Hippocampal formation (tissue), 2 donors: ENCODE measurements at regions not wholly inside any gene's neighbourhood (a gene's known extent, or its start where the extent isn't known, plus 50 kb on each side); places are given as distances from the start of the nearest gene placed in this dataset.

ENCODE experiments used
- DNase-seq, 2 donors: peaks; one replicate each; lab custom pipeline; 2025; lab: John Stamatoyannopoulos, UW

DNA sequence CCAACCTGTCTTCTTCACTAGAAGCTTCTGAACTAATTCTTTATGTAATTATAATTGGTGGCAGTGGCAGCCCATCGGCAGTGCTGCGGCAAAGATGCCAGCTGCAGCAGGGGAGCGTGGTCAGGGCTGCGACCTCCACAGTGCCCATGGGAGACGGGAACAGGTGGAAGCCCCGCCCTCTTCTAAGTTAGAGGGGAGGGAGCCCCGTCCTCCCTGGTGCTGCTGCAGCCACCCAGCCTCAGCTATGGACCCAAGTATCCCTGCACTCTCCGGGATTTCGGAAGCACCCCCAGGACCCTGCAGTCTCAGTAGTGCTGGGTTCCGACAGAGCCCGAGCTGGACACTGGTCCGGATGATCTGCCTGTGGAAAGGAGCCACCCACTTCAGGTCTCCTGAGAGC, 117.0 kb upstream of the MBL2 start:
- no peak for DNase-seq

GRCh38 chr10:52883996-52884871, 111.7 kb upstream of the MBL2 start:
- DNase-seq, result peak; percentile 14 to 62

DNA sequence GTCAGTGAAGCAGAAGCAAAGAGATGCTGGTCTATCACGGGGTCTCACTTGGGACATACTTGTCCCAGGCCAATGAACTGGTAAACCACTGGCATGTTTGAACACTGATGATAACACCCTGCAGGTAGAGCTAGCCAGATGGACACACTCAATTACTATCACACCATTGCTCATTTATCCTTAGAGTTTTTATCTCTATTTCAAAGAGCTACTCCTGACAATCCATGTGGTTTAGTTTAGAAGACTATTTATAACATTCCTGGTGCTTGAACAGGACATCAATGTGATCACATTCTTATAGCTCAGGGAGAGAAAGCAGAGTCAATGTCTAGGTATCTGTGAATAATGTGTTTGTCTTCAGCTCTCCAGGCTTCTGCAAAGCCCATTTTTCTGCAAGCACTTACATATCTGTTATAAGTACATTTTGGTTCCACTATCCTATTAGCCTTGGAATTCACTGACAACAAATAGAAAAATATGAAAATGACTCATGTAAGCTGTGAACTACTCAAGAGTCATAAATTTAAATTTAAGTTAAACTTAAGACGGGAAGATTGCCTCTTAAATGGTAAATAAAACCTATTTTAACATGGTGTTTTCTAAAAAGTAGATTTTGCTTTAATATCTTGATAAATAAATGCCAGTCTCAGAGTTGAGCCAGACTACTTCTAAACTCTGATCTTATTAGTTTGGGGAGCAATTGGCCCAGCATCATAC, 106.7 kb upstream of the MBL2 start:
- no peak for DNase-seq

DNA sequence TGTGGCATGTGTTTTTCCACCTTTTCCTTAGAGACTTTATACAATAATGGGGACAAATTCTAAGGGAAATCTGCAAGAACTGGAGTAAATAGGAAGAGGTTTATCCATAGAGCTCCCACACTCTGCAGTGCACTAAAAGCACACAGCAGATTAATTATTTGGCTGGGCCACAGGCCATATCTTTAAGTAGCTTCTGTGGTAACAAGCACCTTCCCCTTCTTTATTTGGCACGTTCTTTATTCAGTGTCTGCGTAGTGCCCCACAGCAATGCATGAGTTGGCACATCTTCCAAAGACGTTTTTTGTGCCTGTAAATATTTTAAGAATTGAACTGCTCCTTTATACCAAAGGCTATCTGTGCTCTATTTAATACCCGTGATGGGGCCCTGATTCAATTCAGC, 104.9 kb upstream of the MBL2 start:
- no peak for DNase-seq

DNA sequence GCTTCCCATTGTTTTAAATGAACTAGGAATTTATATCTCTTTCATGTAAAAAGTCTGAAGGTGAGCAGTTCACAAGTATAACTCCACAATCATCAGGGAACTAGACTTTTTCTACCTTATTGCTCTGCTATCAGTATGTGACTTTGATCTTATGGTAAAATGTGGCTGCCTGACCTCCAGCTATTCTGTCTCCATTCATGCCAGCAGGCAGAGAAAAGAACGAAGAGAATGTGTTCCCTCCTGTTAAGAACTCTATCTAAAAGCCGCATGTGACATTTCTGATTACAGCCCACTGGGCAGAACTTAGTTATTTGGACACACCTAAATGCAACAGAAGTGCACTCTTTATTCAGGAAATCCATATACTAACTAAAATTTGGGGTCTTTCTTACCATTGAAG, 102.8 kb upstream of the MBL2 start:
- DNase-seq, result no peak

- no peak for DNase-seq
Measured at GRCh38 chr10:52874581-52874980, 102.0 kb upstream of the MBL2 start.

DNA sequence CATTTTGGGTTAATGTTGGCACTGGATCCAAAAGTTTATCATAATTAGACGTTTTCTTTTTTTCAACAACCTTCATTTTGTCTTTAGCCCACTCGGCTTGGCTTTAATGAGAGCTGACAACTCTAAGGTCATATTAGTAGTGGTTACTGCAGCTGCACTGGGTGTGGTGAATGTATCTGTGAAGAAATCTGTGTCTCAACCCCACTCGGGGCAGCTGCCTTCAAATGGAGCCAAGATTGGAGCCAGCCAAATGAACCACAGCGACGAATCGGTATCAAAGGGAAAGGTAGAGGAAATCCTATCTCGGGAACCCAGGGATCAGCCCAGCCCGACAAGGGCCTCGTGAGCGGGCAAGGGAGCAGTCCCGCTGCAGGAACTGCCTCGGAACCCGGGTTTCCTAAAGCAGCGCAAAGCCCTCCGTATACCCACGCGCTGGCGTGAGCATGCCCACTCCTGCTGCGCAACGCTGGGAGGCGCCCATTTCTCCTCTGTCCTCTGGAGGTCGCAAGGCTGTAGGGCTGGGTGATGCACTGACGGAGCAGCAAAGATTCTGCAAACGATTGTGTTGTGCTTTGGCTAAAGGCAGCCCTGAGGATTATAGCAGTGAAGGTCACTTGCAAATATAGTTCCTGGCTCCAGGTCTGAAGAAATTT, 98.7 kb upstream of the MBL2 start:
- no peak for DNase-seq

- no peak for DNase-seq
Measured at GRCh38 chr10:52870562-52870961, 98.0 kb upstream of the MBL2 start.

- no peak for DNase-seq
Measured at GRCh38 chr10:52869864-52870263, 97.3 kb upstream of the MBL2 start.

DNA sequence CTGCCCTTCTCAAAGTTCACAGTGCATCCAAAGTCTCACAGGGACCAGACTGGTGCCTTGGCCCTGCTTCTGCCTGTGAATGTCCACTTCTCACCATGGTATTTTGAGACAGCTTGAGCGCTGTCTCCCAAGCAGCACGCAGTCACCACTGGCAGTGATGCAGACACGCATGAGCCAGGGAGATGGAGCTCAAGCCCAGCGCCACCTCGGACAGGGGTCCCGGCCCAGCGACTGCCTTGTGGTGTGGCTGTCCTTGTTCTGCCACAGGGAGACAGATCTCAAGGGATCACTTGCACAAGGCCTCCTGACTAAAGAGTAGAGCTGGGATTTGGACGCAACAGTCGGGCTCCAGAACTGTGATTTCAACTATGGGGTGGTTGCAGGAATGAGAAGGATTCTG, 92.6 kb upstream of the MBL2 start:
- DNase-seq, result no peak

DNA sequence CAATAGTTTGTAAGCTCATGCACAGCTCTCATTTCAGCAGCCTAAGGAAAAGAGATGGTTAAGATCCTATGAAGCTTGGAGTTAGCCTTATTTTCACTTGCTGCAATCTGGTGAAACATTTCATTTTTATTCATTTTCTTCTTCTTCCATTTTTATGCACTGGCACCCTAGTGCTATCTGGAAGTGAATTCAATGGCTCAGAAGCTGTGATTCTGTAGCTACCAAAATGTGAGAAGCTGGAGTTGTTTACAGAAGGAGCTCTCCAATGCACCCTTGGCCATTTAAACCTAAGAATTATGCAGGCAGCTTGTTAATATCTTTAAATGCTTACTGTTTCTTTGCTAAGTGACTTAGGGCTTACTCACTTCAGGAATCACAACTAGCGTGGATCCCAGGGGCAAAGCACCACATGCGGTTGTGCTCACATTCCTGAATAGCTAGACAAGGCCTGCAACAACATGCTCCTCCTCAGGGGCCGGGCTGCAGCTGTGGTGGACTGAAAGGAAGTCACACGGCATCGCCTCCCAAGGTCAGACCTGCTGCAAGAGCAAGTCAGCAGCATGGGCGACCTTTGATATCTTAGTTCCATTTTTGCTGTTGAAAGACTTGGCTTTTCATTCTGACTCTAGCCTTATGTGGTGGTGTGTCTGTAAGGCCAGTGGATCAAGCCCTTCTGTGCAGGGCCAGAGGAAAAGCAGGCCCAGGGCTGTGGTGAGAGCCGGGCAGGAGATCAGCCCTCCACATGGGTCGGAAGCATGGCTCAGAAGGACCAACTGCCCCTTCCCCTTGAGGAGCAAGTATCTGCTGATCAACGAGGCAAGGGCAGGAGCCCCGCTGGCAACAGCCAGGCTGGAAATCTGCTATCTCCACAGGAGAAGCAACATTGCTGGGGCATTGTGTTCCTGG, 91.9 kb upstream of the MBL2 start:
- no peak for DNase-seq

DNA sequence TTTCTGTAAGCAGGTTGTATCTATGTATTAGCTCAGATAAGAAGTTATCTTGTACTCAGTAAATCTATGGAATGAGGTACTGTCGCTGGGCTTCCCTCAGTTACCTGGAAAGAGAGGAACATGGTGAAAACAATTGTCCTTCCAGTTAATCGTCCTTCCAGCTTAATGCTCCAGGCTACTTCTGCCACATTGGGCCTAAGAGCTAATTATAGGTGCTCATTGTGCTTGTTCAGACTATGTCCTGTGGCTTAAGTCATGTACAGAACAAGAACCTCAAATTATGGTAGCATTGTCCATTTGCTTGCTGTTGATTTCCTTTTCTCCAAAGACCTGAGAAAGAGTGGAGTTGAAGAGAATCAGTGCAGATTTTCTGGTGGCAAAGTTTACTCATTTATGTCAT, 86.1 kb upstream of the MBL2 start:
- DNase-seq, result no peak

DNA sequence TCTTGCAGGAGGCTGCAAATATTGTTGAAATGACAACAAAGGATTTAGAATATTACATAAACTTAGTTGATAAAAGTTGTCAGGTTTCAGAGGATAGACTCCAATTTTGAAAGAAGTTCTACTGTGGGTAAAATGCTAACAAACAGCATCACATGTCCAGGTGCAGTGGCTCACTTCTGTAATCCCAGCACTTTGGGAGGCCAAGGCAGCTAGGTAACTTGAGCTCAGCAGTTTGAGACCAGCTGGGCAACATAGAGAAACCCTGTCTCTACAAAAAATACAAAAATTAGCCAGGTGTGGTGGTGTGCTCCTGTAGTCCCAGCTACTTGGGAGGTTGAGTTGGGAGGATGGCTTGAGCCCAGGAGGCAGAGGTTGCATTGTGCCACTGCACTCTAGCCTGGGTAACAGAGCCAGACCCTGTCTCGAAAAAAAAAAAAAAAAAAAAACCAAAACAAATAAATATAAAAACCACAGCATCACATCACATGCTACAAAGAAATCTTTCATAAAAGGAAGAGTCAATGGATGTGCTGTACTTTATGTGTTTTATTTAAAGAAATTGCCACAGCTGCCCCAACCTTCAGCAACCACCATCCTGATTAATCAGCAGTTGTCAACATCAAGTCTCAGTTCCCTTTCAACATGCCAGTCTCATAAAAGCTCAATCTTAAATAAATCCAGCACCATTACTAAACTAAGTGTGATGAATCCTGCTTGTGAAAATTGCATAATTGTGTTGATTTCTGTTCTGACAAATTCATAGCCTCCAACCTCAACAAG, 83.2 kb upstream of the MBL2 start:
- no peak for DNase-seq

- no peak for DNase-seq
Measured at GRCh38 chr10:52853704-52854103, 81.1 kb upstream of the MBL2 start.

DNA sequence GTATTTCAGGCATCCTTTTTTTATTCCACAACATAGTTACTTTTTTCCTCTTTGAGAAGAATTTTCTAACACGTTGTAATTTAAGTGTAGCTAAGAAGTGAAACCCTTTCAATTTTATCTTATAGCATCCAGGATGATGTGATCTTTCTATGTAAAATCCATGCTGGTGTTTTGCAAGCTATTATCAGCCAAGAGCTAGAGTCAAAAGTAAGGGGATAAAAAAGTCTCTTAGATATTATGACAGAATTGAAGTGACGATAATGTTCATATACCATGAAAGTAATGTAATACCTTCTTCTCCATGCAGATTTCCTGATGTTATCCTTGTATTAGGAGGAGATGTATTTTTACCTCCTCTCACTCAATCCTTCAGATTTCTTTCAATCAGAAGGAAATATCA, 64.2 kb upstream of the MBL2 start:
- no peak for DNase-seq
